GM06990 (cell line): ENCODE measurements at regions not wholly inside any gene's neighbourhood (a gene's known extent, or its start where the extent isn't known, plus 50 kb on each side); places are given as distances from the start of the nearest gene placed in this dataset.

ENCODE experiments used
- DNase-seq: peaks from one replicate; pipeline ENCODE4 v3.0.0-alpha.2; 2011; ENCODE audit not compliant: insufficient read length; ENCODE audit errors: extremely low read depth
- H3K27me3 ChIP-seq: replicated peaks from 2 replicates; pipeline ENCODE4 v1.6.0; 2011; ENCODE audit warnings: low read length; ENCODE audit not compliant: control insufficient read depth, insufficient read depth
- H3K36me3 ChIP-seq: 2 replicates; pipeline ENCODE4 v1.5.1; 2011; ENCODE audit warnings: low read length; ENCODE audit not compliant: control insufficient read depth, insufficient read depth
- H3K4me3 ChIP-seq: replicated peaks from 2 replicates; pipeline ENCODE4 v1.5.1; 2011; ENCODE audit warnings: low read depth, mild to moderate bottlenecking, control low read depth, low read length
- TF ChIP-seq, protein P1 (sequence below): IDR thresholded peaks from 2 replicates; pipeline ENCODE4 v1.5.1; 2011; ENCODE audit warnings: low read length, control low read depth, mild to moderate bottlenecking, inconsistent platforms; ENCODE audit not compliant: insufficient read depth, poor library complexity, severe bottlenecking

DNA sequence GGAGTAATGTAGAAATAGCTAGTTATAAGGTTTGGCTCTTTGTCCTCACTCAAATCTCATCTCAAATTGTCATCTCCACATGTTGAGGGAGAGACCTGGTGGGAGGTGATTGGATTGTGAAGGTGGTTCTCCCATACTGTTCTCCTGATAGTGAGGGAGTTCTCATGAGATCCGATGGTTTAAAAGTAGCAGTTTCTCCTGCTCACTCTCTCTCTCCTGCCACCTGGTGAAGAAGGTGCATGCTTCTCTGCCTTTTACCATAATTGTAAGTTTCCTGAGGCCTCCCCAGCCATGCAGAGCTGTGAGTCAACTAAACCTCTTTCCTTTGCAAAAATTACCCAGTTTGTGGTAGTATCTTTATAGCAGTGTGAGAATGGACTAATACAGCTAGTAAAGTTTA is 849.4 kb downstream of the DACH1 start:
- no peak for DNase-seq
- H3K36me3 ChIP-seq, result no peaks in the 10 kb centered on the region
- no peak overlapping the region for H3K4me3 ChIP-seq
- TF ChIP-seq, protein P1, sequence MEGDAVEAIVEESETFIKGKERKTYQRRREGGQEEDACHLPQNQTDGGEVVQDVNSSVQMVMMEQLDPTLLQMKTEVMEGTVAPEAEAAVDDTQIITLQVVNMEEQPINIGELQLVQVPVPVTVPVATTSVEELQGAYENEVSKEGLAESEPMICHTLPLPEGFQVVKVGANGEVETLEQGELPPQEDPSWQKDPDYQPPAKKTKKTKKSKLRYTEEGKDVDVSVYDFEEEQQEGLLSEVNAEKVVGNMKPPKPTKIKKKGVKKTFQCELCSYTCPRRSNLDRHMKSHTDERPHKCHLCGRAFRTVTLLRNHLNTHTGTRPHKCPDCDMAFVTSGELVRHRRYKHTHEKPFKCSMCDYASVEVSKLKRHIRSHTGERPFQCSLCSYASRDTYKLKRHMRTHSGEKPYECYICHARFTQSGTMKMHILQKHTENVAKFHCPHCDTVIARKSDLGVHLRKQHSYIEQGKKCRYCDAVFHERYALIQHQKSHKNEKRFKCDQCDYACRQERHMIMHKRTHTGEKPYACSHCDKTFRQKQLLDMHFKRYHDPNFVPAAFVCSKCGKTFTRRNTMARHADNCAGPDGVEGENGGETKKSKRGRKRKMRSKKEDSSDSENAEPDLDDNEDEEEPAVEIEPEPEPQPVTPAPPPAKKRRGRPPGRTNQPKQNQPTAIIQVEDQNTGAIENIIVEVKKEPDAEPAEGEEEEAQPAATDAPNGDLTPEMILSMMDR, result no peak
- no peaks in the 10 kb centered on the region for H3K27me3 ChIP-seq

DNA sequence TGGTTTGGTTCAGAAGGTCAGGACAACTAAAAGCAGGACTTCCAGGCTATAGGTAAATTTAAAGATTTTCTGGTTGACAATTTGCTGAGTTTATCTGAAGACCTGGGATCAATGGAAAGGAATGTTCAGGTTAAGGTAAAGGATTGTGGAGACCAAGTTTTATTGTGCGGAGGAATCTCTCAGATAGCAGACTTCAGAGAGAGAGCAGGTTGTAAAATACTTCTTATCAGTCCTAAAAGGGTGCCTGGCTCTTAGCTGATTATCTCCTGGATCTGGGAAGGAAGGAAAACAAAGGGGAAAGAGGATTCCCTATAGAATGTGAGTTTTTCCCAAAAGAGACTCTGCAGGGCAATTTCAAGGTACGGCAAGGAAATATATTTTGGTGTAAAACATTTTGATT is 851.5 kb downstream of the DACH1 start:
- H3K4me3 ChIP-seq, result no peak overlapping the region
- no peak for DNase-seq
- no peaks in the 10 kb centered on the region for H3K27me3 ChIP-seq
- TF ChIP-seq, protein P1, result no peak
- H3K36me3 ChIP-seq, result no peaks in the 10 kb centered on the region

DNA sequence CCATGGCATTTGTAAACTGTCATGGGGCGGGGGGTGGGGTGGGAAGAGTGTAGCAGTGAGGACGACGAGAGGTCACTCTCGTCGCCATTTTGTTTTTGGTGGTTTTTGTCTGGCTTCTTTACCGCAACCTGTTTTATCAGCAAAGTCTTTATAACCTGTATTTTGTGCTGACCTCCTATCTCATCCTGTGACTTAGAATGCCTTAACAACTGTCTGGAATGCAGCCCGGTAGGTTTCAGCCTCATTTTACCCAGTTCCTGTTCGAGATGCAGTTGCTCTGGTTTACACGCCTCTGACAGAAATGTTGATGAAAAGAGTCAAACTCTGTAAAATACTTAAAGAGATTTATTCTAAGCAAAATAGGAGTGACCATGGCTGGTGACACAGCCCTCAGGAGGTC is 852.0 kb downstream of the DACH1 start:
- Histone ChIP-seq H3K27me3 (no peaks in the 10 kb centered on the region), H3K36me3 (no peaks in the 10 kb centered on the region), H3K4me3 (no peak overlapping the region)
- TF ChIP-seq, protein P1, result no peak
- no peak for DNase-seq

DNA sequence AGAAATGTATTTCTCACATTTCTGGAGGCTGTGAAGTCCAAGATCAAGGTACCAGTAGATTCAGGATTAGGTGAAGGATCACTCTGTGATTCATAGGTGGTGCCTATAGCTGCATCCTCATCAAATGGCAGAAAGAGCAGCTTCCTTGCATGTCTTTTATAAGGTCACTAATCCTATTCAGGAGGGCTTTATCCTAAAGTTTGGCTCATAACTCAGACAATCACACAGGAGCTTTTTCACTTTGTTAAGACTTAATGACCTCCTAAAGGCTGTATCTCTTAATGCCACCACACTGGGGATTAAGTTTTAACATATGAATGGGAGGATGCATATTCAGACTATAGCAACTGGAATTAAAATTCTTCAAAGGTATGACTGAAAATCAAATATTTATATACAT is 861.1 kb downstream of the DACH1 start:
- TF ChIP-seq, protein P1, result no peak
- Histone ChIP-seq H3K4me3 (no peak overlapping the region), H3K36me3 (no peaks in the 10 kb centered on the region), H3K27me3 (no peaks in the 10 kb centered on the region)
- DNase-seq, result no peak

DNA sequence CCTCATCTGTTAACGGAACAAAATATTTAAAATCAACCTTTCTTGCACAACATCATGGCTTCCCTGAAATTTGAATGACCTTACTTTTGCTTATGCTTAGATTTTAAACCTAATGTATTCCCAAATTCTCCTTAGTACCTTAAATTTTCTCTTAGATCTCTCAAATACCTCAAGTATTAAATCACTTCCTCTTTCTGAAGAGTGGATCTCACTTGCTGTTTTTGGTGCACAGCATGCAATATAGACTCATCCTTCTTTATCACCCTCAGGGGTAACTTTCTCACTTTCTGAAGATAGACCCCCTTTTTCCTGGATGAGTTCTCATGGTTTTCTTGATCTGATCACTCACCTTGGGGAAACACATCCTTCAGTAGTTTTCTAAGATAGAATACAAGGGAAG is 871.7 kb downstream of the DACH1 start:
- H3K4me3 ChIP-seq, result no peak overlapping the region
- TF ChIP-seq, protein P1, result no peak
- no peaks in the 10 kb centered on the region for H3K27me3 ChIP-seq
- no peaks in the 10 kb centered on the region for H3K36me3 ChIP-seq
- DNase-seq, result no peak

DNA sequence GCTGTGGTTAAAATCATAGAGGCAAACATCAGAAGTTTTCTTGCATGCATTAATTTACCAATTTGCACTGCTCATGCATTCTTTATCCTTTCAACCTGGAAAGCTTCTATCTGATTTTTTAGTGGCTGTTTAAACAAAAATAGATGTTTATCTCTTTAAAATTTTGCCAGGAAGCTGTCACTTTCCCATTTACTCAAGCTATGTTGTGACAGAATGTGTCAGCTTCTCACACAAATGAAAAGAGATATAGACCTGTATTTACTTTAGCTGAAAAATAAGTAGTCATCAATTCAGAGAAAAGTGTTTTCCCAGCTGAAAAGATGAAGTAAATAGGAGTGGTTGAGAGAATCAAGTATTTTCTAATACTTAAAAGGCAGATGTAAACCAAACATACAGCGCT is 872.8 kb downstream of the DACH1 start:
- Histone ChIP-seq H3K36me3 (no peaks in the 10 kb centered on the region), H3K4me3 (no peak overlapping the region), H3K27me3 (no peaks in the 10 kb centered on the region)
- TF ChIP-seq, protein P1, result no peak
- no peak for DNase-seq
